ENCODE measurements at regions not wholly inside any gene's neighbourhood (a gene's known extent, or its start where the extent isn't known, plus 50 kb on each side); places are given as distances from the start of the nearest gene placed in this dataset.
"Not testable (repeated sequence)": the region's sequence is repeated elsewhere in the genome, so short reads cannot be mapped to it uniquely, and the experiment has no call there.

DNA sequence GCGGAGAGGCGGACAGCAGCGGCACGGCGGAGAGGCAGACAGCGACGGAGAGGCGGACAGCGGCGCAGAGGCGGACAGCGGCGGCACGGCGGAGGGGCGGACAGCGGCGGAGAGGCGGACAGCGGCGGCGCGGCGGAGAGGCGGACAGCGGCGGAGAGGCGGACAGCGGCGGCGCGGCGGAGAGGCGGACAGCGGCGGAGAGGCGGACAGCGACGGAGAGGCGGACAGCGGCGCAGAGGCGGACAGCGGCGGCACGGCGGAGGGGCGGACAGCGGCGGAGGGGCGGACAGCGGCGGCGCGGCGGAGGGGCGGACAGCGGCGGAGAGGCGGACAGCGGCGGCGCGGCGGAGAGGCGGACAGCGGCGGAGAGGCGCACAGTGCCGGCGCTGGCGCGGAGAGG lies 393.6 kb downstream of the GOLGA6L6 start:
- TF ChIP-seq, protein P1, sequence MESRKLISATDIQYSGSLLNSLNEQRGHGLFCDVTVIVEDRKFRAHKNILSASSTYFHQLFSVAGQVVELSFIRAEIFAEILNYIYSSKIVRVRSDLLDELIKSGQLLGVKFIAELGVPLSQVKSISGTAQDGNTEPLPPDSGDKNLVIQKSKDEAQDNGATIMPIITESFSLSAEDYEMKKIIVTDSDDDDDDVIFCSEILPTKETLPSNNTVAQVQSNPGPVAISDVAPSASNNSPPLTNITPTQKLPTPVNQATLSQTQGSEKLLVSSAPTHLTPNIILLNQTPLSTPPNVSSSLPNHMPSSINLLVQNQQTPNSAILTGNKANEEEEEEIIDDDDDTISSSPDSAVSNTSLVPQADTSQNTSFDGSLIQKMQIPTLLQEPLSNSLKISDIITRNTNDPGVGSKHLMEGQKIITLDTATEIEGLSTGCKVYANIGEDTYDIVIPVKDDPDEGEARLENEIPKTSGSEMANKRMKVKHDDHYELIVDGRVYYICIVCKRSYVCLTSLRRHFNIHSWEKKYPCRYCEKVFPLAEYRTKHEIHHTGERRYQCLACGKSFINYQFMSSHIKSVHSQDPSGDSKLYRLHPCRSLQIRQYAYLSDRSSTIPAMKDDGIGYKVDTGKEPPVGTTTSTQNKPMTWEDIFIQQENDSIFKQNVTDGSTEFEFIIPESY (IDR thresholded peaks at IDR 0.05; ENCODE audit: extremely low read depth, insufficient replicate concordance, low read length) = not testable (repeated sequence)
- not testable (repeated sequence) for TF ChIP-seq EZH2phosphoT487 (IDR thresholded peaks at IDR 0.05; ENCODE audit: borderline replicate concordance); SP1 (IDR thresholded peaks at IDR 0.05; ENCODE audit: low read depth); ZNF274 (IDR thresholded peaks at IDR 0.05; ENCODE audit: low read depth, low read length); EZH2 (IDR thresholded peaks at IDR 0.05)
- TF ChIP-seq, protein P2, sequence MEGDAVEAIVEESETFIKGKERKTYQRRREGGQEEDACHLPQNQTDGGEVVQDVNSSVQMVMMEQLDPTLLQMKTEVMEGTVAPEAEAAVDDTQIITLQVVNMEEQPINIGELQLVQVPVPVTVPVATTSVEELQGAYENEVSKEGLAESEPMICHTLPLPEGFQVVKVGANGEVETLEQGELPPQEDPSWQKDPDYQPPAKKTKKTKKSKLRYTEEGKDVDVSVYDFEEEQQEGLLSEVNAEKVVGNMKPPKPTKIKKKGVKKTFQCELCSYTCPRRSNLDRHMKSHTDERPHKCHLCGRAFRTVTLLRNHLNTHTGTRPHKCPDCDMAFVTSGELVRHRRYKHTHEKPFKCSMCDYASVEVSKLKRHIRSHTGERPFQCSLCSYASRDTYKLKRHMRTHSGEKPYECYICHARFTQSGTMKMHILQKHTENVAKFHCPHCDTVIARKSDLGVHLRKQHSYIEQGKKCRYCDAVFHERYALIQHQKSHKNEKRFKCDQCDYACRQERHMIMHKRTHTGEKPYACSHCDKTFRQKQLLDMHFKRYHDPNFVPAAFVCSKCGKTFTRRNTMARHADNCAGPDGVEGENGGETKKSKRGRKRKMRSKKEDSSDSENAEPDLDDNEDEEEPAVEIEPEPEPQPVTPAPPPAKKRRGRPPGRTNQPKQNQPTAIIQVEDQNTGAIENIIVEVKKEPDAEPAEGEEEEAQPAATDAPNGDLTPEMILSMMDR (IDR thresholded peaks at IDR 0.05 in 2 of 3, conservative IDR thresholded peaks at IDR 0.05 in 1 of 3; ENCODE audit: borderline replicate concordance in 1 of 3, insufficient read depth in 1 of 3, low read depth in 2 of 3, low read length in 2 of 3) = not testable (repeated sequence)
- TF ChIP-seq, protein P3, sequence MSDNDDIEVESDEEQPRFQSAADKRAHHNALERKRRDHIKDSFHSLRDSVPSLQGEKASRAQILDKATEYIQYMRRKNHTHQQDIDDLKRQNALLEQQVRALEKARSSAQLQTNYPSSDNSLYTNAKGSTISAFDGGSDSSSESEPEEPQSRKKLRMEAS (IDR thresholded peaks at IDR 0.05) = not testable (repeated sequence)

All from HCT116 (cell line).